GM19324 (cell line): ENCODE measurements at regions not wholly inside any gene's neighbourhood (a gene's known extent, or its start where the extent isn't known, plus 50 kb on each side); places are given as distances from the start of the nearest gene placed in this dataset.
"Not testable (repeated sequence)": the region's sequence is repeated elsewhere in the genome, so short reads cannot be mapped to it uniquely, and the experiment has no call there.

ENCODE experiments used
- ATAC-seq: cut with Tn5 transposase; IDR thresholded peaks from one replicate; pipeline ENCODE4 v1.9.1; 2021; ENCODE audit warnings: mild to moderate bottlenecking, moderate library complexity; ENCODE audit not compliant: unreplicated experiment, low FRiP score

GRCh38 chr9:2489838-2490314, 131.7 kb upstream of the VLDLR start:
- ATAC-seq = no peak

- ATAC-seq = no peak
Measured at GRCh38 chr9:2492161-2492560, 129.4 kb upstream of the VLDLR start.

GRCh38 chr9:2493109-2493508, 128.5 kb upstream of the VLDLR start:
- no peak for ATAC-seq

DNA sequence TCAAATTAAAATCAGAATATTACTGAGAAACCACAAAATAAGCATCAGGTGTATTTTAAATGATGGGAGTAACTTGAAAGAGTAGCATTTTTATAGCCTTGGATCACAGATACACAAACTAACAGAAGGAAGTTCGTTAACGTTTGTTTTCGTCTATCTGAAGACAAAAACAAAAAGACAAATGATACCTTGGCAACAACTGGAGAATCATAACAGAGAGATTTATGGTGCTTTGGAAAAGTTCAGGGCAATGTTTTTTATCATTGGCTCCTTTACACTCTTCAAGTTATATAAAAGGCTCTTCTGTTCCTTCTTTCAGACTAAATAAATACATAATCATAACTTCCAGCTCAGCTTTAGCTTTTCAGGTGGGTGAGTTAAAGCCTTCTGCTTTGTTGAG, 128.1 kb upstream of the VLDLR start:
- ATAC-seq = no peak

- ATAC-seq = no peak
Measured at GRCh38 chr9:2494562-2494961, 127.0 kb upstream of the VLDLR start.

DNA sequence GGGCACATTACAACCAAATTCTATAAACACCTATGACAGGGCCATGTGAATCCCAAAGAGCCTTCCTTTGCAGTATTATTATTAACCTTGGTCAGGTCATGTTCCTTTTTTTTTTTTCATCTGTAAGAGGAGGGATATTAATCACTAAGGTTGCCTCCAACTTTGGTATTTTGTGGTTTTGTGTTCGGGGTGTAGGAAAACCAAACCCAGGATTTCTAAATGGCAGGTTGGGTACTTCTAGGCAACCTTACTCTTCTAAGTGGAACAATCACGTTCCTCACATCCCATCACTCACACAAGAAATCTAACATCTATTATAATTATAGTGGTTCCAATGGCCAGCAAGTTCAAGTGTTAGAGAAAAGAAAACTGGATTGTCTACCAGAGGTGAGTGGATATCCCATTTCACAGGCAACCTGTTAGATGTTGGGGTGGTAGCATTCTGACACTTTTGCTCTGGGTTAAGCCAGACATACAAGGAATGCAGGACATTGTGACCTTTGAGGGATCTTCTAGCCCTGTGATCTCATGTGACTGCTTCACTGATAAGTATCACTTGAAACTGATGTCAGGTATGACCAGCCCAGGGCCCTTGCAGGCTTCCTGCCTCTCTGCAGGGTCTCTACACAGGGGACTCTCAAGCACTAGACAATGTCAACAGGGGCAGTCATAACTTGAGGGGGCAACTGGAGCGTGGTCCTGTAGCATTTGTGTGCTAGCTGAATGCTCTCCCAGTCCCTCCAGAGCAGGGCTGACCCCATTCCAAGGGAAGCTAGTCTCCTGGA, 126.2 kb upstream of the VLDLR start:
- no peak for ATAC-seq

DNA sequence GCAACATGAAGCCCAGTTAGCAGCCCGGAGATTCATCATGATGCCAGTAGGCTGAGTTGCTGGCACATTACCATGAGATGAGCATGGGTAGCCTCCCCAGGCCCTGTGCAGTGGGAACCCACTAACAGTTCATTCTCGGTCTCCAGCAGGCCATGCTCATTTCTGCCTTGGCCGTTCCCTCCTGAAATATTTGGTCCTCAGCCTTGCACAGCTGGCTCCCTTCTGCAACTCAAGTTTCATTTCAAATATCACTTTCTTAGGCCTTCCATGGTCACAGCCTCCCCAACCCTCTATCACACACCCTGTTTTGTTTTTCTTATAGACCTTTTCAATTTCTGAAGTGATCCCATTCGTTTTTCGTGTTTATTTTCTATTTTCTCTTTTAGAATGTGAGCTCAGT, 125.4 kb upstream of the VLDLR start:
- no peak for ATAC-seq

DNA sequence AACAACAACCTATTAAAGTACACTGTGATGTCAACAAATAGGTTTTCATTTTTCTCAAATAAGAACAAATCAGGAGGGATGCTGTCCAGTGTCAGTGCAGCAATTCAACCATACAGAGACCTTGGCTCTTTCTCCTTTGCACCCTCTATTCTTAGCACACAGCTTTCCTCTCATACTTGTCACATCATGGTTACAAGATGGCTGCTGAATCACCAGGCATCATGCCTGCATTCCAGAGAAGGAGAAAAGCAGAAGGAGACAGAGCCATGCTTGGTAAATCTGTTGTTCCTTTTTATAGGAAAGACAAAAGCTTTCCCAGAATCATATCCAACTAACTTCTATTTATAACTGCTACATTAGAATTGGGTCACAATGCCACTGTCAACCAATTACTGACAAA, 124.7 kb upstream of the VLDLR start:
- no peak for ATAC-seq

GRCh38 chr9:2497666-2498400, 123.8 kb upstream of the VLDLR start:
- no peak for ATAC-seq

DNA sequence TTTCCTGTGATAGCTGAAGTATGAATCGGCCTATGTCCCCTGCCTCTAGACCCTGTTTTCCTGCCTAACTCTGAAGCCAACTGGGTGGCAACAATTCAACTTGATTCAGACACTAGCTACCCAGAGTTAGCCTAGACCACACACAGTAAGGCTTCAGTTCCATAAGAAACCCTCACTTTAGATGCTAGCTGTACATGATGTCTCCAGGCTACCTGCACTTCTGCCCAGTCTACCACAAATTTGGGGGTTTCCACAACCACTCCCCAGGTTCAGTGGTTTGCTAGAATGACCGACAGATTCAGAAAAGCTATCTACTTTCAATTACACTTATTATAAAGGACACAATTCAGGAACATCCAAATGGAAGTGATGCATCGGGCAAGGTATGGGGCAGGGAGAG, 119.4 kb upstream of the VLDLR start:
- ATAC-seq = no peak

- no peak for ATAC-seq
Measured at GRCh38 chr9:2502760-2503159, 118.8 kb upstream of the VLDLR start.

GRCh38 chr9:2506321-2506720, 115.3 kb upstream of the VLDLR start:
- ATAC-seq = no peak

- ATAC-seq = no peak
Measured at GRCh38 chr9:2523591-2523990, 98.0 kb upstream of the VLDLR start.

- no peak for ATAC-seq
Measured at GRCh38 chr9:2524601-2525000, 97.0 kb upstream of the VLDLR start.

DNA sequence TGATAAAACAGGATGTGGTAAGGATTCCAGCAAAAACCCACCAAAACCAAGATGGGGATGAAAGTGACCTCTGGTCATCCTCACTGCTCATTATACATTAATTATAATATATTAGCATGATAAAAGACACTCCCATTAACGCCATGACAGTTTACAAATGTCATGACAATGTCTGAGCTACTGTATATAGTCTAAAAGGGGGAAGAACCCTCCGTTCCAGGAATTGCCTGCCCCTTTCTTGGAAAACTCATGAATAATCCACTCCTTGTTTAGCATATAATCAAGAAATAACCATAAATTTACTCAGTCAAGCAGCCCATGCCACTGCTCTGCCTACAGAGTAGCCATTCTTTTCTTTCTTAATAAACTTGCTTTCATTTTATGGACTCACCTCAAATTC, 96.4 kb upstream of the VLDLR start:
- ATAC-seq = no peak

- no peak for ATAC-seq
Measured at GRCh38 chr9:2526071-2526828, 95.3 kb upstream of the VLDLR start.

DNA sequence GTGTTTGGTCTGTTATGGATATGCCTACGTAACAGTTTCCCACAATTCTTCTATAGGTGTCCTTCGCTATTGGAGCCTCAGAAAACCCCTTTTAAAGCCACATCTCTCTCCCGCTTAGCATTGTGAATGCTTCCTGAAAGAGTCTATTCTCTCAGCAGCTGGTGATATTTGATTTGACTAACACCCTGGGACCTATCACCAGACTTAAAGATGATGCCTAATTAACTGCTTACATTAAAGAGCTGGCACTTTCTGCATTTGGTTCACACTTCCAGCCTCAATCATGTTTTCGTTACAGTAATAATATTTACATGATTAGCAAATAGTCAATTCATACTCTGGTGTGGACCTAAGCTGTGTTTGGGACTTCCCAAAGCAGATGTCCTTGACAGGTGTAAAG, 90.1 kb upstream of the VLDLR start:
- ATAC-seq = no peak

GRCh38 chr9:2536511-2536910, 85.1 kb upstream of the VLDLR start:
- ATAC-seq = no peak

DNA sequence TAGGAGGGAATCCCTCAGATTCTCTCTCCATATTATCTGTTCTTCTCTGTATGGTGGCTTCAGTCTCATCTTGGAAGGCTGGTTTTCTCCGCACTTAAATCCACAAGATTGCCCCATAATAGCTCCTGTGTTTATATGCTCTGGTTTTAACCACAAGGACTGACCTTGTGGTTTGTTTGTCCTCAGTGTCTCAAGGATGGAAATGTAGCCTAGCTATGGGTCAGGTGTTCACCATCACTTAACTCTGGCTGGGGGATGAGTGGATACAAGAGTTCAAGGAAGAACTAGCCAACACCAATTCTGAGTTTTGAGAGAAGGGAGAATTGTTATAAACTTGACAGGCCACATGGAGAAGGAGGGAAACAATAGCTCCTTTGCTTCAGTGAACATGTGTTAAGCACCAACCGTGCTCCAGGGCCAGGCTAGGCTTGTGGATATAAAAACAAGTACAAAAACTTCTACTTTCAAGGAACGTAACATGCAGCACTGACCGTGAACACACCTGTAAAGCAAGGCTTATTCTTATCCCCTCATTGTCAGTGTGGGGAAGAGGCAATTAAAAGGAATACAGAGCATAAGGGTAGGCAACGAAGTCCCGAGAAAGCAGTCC, 75.6 kb upstream of the VLDLR start:
- no peak for ATAC-seq

DNA sequence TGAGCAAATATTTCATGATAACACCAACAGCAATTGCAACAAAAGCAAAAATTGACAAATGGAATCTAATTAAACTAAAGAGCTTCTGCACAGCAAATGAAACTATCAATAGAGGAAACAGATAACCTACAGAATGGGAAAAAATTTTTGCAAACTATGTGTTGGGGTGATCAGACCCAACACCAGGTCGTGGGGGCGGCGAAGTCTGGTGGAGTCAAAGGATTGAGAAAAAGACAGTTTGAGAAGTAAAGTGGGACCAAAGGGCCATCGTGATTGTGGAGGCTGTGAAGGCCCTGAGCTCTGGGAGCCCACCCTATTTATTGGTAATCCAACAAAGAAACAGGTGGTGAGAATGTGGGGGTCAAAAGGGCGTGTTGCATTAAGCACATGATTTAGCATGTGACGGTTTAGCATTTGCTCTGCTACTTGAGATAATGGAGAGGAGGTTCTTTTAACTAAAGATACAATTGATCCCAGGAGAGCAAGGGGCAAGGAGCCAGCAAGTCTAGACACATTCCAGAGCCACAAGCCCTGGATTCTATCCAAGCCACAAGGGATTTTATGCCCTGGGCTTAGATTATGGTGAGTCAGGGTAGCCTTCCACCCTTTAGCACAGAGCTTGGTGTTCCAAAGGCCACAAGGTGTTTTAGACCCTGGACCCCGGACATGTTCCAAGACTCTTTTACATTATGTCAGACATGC, 65.5 kb upstream of the VLDLR start:
- ATAC-seq = not testable (repeated sequence)
